ENCODE measurements at regions not wholly inside any gene's neighbourhood (a gene's known extent, or its start where the extent isn't known, plus 50 kb on each side); places are given as distances from the start of the nearest gene placed in this dataset.

GRCh38 chr1:30384286-30385245 is 338.8 kb downstream of the MATN1 start:
- H3K4me3 ChIP-seq (ENCODE audit: low read depth, low read length) = no peak overlapping the region
- ChIA-PET CTCF (interaction anchor here (1.2 kb wide), 1 partner anchor 31 kb away, joined by 3 read pairs; no protein-coding TSS in a partner anchor), POLR2A (no interaction called here)
- no peak for TF ChIP-seq CTCF (IDR thresholded peaks at IDR 0.05; ENCODE audit: insufficient read depth, low read depth, low read length)
- H3K27me3 ChIP-seq (ENCODE audit: control insufficient read depth, insufficient read depth, low read length) = peaks cover 3% of the 10 kb centered on the region; the same call in 1 of the 2 replicates
- no peaks in the 10 kb centered on the region for H3K36me3 ChIP-seq (ENCODE audit: control insufficient read depth, insufficient read depth, low read length)
- DNase-seq (ENCODE audit: low read depth) = no peak

GRCh38 chr1:30383221-30383711 is 340.1 kb downstream of the MATN1 start:
- POLR2A ChIA-PET = no interaction called here
- H3K36me3 ChIP-seq (ENCODE audit: control insufficient read depth, insufficient read depth, low read length) = no peaks in the 10 kb centered on the region
- no peak for TF ChIP-seq CTCF (IDR thresholded peaks at IDR 0.05; ENCODE audit: insufficient read depth, low read depth, low read length)
- DNase-seq (ENCODE audit: low read depth) = no peak
- CTCF ChIA-PET = interaction anchor here (1.2 kb wide), 1 partner anchor 143 kb away, joined by 3 read pairs; no protein-coding TSS in a partner anchor
- H3K4me3 ChIP-seq (ENCODE audit: low read depth, low read length) = no peak overlapping the region
- peaks cover 1% of the 10 kb centered on the region; the same call in 1 of the 2 replicates for H3K27me3 ChIP-seq (ENCODE audit: control insufficient read depth, insufficient read depth, low read length)

GRCh38 chr1:30382496-30382895 is 340.9 kb downstream of the MATN1 start:
- Histone ChIP-seq H3K4me3 (ENCODE audit: low read depth, low read length) (no peak overlapping the region), H3K27me3 (ENCODE audit: control insufficient read depth, insufficient read depth, low read length) (peaks cover 1% of the 10 kb centered on the region; the same call in 1 of the 2 replicates), H3K36me3 (ENCODE audit: control insufficient read depth, insufficient read depth, low read length) (no peaks in the 10 kb centered on the region)
- no peak for DNase-seq (ENCODE audit: low read depth)
- POLR2A ChIA-PET = no interaction called here
- CTCF ChIA-PET = interaction anchor here (1.2 kb wide), 2 partner anchors 29 to 143 kb away, joined by 3 to 4 read pairs; no protein-coding TSS in a partner anchor
- TF ChIP-seq CTCF (IDR thresholded peaks at IDR 0.05; ENCODE audit: insufficient read depth, low read depth, low read length) = no peak

GRCh38 chr1:30381671-30382365 is 341.6 kb downstream of the MATN1 start:
- CTCF ChIA-PET = interaction anchor here (0.7 to 3.7 kb wide), 10 partner anchors 18 to 1106 kb away, joined by 3 to 33 read pairs (median 8); no protein-coding TSS in a partner anchor
- Histone ChIP-seq H3K27me3 (ENCODE audit: control insufficient read depth, insufficient read depth, low read length) (peaks cover 1% of the 10 kb centered on the region), H3K36me3 (ENCODE audit: control insufficient read depth, insufficient read depth, low read length) (no peaks in the 10 kb centered on the region), H3K4me3 (ENCODE audit: low read depth, low read length) (no peak overlapping the region)
- no peak for DNase-seq (ENCODE audit: low read depth)
- no peak for TF ChIP-seq CTCF (IDR thresholded peaks at IDR 0.05; ENCODE audit: insufficient read depth, low read depth, low read length)
- POLR2A ChIA-PET = no interaction called here

- no peak for TF ChIP-seq CTCF (IDR thresholded peaks at IDR 0.05; ENCODE audit: insufficient read depth, low read depth, low read length)
- DNase-seq (ENCODE audit: low read depth) = no peak
- Histone ChIP-seq H3K27me3 (ENCODE audit: control insufficient read depth, insufficient read depth, low read length) (peaks cover 1% of the 10 kb centered on the region), H3K36me3 (ENCODE audit: control insufficient read depth, insufficient read depth, low read length) (no peaks in the 10 kb centered on the region), H3K4me3 (ENCODE audit: low read depth, low read length) (no peak overlapping the region)
- CTCF ChIA-PET = interaction anchor here (0.8 to 3.7 kb wide), 27 partner anchors 8 to 1281 kb away, joined by 3 to 34 read pairs (median 5); no protein-coding TSS in a partner anchor
- POLR2A ChIA-PET = no interaction called here
Measured at GRCh38 chr1:30381266-30381665, 342.1 kb downstream of the MATN1 start.

All from BJ (cell line).